Uterus (tissue), 2 donors: ENCODE measurements at regions not wholly inside any gene's neighbourhood (a gene's known extent, or its start where the extent isn't known, plus 50 kb on each side); places are given as distances from the start of the nearest gene placed in this dataset.
"Not testable (repeated sequence)": the region's sequence is repeated elsewhere in the genome, so short reads cannot be mapped to it uniquely, and the experiment has no call there.

Experiments
- CTCF ChIP-seq, 4 experiments: fragments of 200-600 bp in 2 of 4; fragments of 450-650 bp in 2 of 4; sonication (generic) in 2 of 4; IDR thresholded peaks; one replicate each; pipeline ENCODE4 v1.5.1; 2016 to 2019; ENCODE audit warnings: antibody characterized with exemption in 4 of 4, mild to moderate bottlenecking in 2 of 4, moderate library complexity in 1 of 4
- POLR2A ChIP-seq, 2 donors: fragments of 450-650 bp; IDR thresholded peaks; one replicate each; pipeline ENCODE4 v1.6.1; 2016; ENCODE audit warnings: antibody characterized with exemption in 2 of 2, mild to moderate bottlenecking in 1 of 2, moderate library complexity in 1 of 2

- not testable (repeated sequence) for TF ChIP-seq CTCF, POLR2A (IDR thresholded peaks at IDR 0.05)
Observed at GRCh38 chr2:87687550-87688270, 60.2 kb upstream of the PLGLB2 start.
